GM18858 (cell line): ENCODE measurements at regions not wholly inside any gene's neighbourhood (a gene's known extent, or its start where the extent isn't known, plus 50 kb on each side); places are given as distances from the start of the nearest gene placed in this dataset.

Experiments used
- ATAC-seq: cut with Tn5 transposase; IDR thresholded peaks from one replicate; pipeline ENCODE4 v1.9.1; 2021; ENCODE audit not compliant: unreplicated experiment

- no peak for ATAC-seq
Measured at GRCh38 chr9:1320607-1321195, 270.5 kb downstream of the DMRT2 start.

- ATAC-seq = no peak
Measured at GRCh38 chr9:1327467-1327866, 277.3 kb downstream of the DMRT2 start.

- ATAC-seq = no peak
Measured at GRCh38 chr9:1328341-1328740, 278.2 kb downstream of the DMRT2 start.

- no peak for ATAC-seq
Measured at GRCh38 chr9:1331546-1332038, 281.4 kb downstream of the DMRT2 start.

- ATAC-seq = no peak
Measured at GRCh38 chr9:1332156-1332555, 282.0 kb downstream of the DMRT2 start.

- no peak for ATAC-seq
Measured at GRCh38 chr9:1335174-1335573, 285.0 kb downstream of the DMRT2 start.

- no peak for ATAC-seq
Measured at GRCh38 chr9:1337169-1337568, 287.0 kb downstream of the DMRT2 start.

GRCh38 chr9:1340390-1340789 is 290.2 kb downstream of the DMRT2 start:
- ATAC-seq = no peak

GRCh38 chr9:1353291-1353690 is 303.1 kb downstream of the DMRT2 start:
- no peak for ATAC-seq

GRCh38 chr9:1354086-1354485 is 303.9 kb downstream of the DMRT2 start:
- no peak for ATAC-seq

- ATAC-seq = no peak
Measured at GRCh38 chr9:1354606-1355005, 304.4 kb downstream of the DMRT2 start.

- ATAC-seq = no peak
Measured at GRCh38 chr9:1355656-1356055, 305.5 kb downstream of the DMRT2 start.

- no peak for ATAC-seq
Measured at GRCh38 chr9:1362845-1363244, 312.7 kb downstream of the DMRT2 start.

- no peak for ATAC-seq
Measured at GRCh38 chr9:1366276-1366675, 316.1 kb downstream of the DMRT2 start.

- ATAC-seq = no peak
Measured at GRCh38 chr9:1369297-1369696, 319.1 kb downstream of the DMRT2 start.

GRCh38 chr9:1373445-1373844 is 323.3 kb downstream of the DMRT2 start:
- no peak for ATAC-seq

- no peak for ATAC-seq
Measured at GRCh38 chr9:1383899-1384455, 333.8 kb downstream of the DMRT2 start.

GRCh38 chr9:1384816-1385215 is 334.7 kb downstream of the DMRT2 start:
- no peak for ATAC-seq

GRCh38 chr9:1386420-1386819 is 336.3 kb downstream of the DMRT2 start:
- no peak for ATAC-seq

- ATAC-seq = no peak
Measured at GRCh38 chr9:1388216-1388615, 338.1 kb downstream of the DMRT2 start.

- ATAC-seq = no peak
Measured at GRCh38 chr9:1400983-1401382, 350.8 kb downstream of the DMRT2 start.

GRCh38 chr9:1404940-1405339 is 354.8 kb downstream of the DMRT2 start:
- no peak for ATAC-seq

- ATAC-seq = no peak
Measured at GRCh38 chr9:1411826-1412225, 361.7 kb downstream of the DMRT2 start.
